Glutamatergic neuron (in vitro differentiated cells): ENCODE measurements at regions not wholly inside any gene's neighbourhood (a gene's known extent, or its start where the extent isn't known, plus 50 kb on each side); places are given as distances from the start of the nearest gene placed in this dataset.

Experiments used
- DNase-seq: peaks from one replicate; pipeline ENCODE4 v3.0.0; 2022
- H3K27ac Mint-ChIP-seq: one replicate; pipeline ENCODE4 v1.8.0; 2020; ENCODE audit warnings: mild to moderate bottlenecking, mixed read lengths, inconsistent platforms; ENCODE audit not compliant: unreplicated experiment
- H3K27me3 Mint-ChIP-seq: one replicate; pipeline ENCODE4 v1.8.0; 2020; ENCODE audit warnings: mild to moderate bottlenecking, moderate library complexity, mixed read lengths, inconsistent platforms; ENCODE audit not compliant: unreplicated experiment
- H3K36me3 Mint-ChIP-seq: one replicate; pipeline ENCODE4 v1.8.0; 2020; ENCODE audit warnings: mild to moderate bottlenecking, mixed read lengths, inconsistent platforms; ENCODE audit not compliant: unreplicated experiment
- H3K4me1 Mint-ChIP-seq: one replicate; pipeline ENCODE4 v1.8.0; 2020; ENCODE audit warnings: mild to moderate bottlenecking, low read depth, mixed read lengths, inconsistent platforms; ENCODE audit not compliant: unreplicated experiment
- H3K4me3 Mint-ChIP-seq: one replicate; pipeline ENCODE4 v1.8.0; 2020; ENCODE audit warnings: mild to moderate bottlenecking, mixed read lengths, inconsistent platforms; ENCODE audit not compliant: unreplicated experiment
- H3K9me3 Mint-ChIP-seq: one replicate; pipeline ENCODE4 v1.8.0; 2020; ENCODE audit warnings: mild to moderate bottlenecking, moderate library complexity, mixed read lengths, inconsistent platforms; ENCODE audit not compliant: unreplicated experiment
- CTCF ChIP-seq: fragments of 200-600 bp; sonication (generic); IDR thresholded peaks from one replicate; pipeline ENCODE4 v1.5.0; 2021; ENCODE audit not compliant: partially characterized antibody, unreplicated experiment

- no peak overlapping the region for H3K27ac Mint-ChIP-seq
- no peaks in the 10 kb centered on the region for H3K27me3 Mint-ChIP-seq
- TF ChIP-seq CTCF: no peak
- no peak for DNase-seq
- H3K9me3 Mint-ChIP-seq: no peaks in the 10 kb centered on the region
- no peak overlapping the region for H3K4me3 Mint-ChIP-seq
- no peaks in the 10 kb centered on the region for H3K4me1 Mint-ChIP-seq
- no peaks in the 10 kb centered on the region for H3K36me3 Mint-ChIP-seq
Measured at GRCh38 chr20:11556410-11556809, 361.3 kb upstream of the BTBD3 start.

GRCh38 chr20:11564491-11564890 lies 353.2 kb upstream of the BTBD3 start:
- Mint-ChIP-seq H3K27me3 (peaks cover 5% of the 10 kb centered on the region), H3K4me1 (peaks cover 9% of the 10 kb centered on the region), H3K9me3 (peaks cover 6% of the 10 kb centered on the region), H3K4me3 (no peak overlapping the region), H3K36me3 (peaks cover 4% of the 10 kb centered on the region), H3K27ac (no peak overlapping the region)
- TF ChIP-seq CTCF: no peak
- DNase-seq: no peak

- H3K36me3 Mint-ChIP-seq: peaks cover 4% of the 10 kb centered on the region
- H3K4me3 Mint-ChIP-seq: peak overlapping the region; percentile 69
- peak overlapping the region; percentile 98 for H3K27ac Mint-ChIP-seq
- H3K9me3 Mint-ChIP-seq: peaks cover 8% of the 10 kb centered on the region
- DNase-seq: peak; percentile 82
- peaks cover 17% of the 10 kb centered on the region for H3K4me1 Mint-ChIP-seq
- TF ChIP-seq CTCF: no peak
- peaks cover 5% of the 10 kb centered on the region for H3K27me3 Mint-ChIP-seq
Measured at GRCh38 chr20:11569163-11569562, 348.5 kb upstream of the BTBD3 start.

- Mint-ChIP-seq H3K36me3 (peaks cover 4% of the 10 kb centered on the region), H3K9me3 (peaks cover 8% of the 10 kb centered on the region), H3K4me1 (peaks cover 15% of the 10 kb centered on the region), H3K27ac (peak overlapping the region; percentile 69), H3K4me3 (peak overlapping the region; percentile 55), H3K27me3 (peaks cover 5% of the 10 kb centered on the region)
- no peak for TF ChIP-seq CTCF
- no peak for DNase-seq
Measured at GRCh38 chr20:11573507-11573906, 344.2 kb upstream of the BTBD3 start.

GRCh38 chr20:11581271-11581670 lies 336.4 kb upstream of the BTBD3 start:
- H3K36me3 Mint-ChIP-seq: no peaks in the 10 kb centered on the region
- no peaks in the 10 kb centered on the region for H3K27me3 Mint-ChIP-seq
- H3K4me1 Mint-ChIP-seq: no peaks in the 10 kb centered on the region
- no peak overlapping the region for H3K27ac Mint-ChIP-seq
- H3K9me3 Mint-ChIP-seq: no peaks in the 10 kb centered on the region
- no peak for TF ChIP-seq CTCF
- no peak for DNase-seq
- no peak overlapping the region for H3K4me3 Mint-ChIP-seq
